Subcutaneous abdominal adipose tissue (tissue), 5 donors: ENCODE measurements at regions not wholly inside any gene's neighbourhood (a gene's known extent, or its start where the extent isn't known, plus 50 kb on each side); places are given as distances from the start of the nearest gene placed in this dataset.

ENCODE experiments used
- H3K27ac ChIP-seq: one replicate; pipeline ENCODE4 v1.7.0; 2013; ENCODE audit warnings: low read depth, mild to moderate bottlenecking, inconsistent platforms, low read length, moderate library complexity
- H3K27me3 ChIP-seq, 5 donors: one replicate each; pipeline ENCODE4 v1.7.0; 2013; ENCODE audit warnings: low read length in 5 of 5, inconsistent platforms in 1 of 5; ENCODE audit not compliant: control insufficient read depth in 5 of 5, insufficient read depth in 4 of 5
- H3K36me3 ChIP-seq, 5 donors: one replicate each; pipeline ENCODE4 v1.7.0; 2013; ENCODE audit warnings: low read length in 5 of 5; ENCODE audit not compliant: control insufficient read depth in 5 of 5, insufficient read depth in 5 of 5
- H3K4me1 ChIP-seq, 5 donors: one replicate each; pipeline ENCODE4 v1.7.0; 2013; ENCODE audit warnings: low read length in 5 of 5, mild to moderate bottlenecking in 3 of 5, moderate library complexity in 1 of 5; ENCODE audit not compliant: control insufficient read depth in 5 of 5, insufficient read depth in 5 of 5
- H3K4me3 ChIP-seq, 5 donors: one replicate each; pipeline ENCODE4 v1.7.0; 2013; ENCODE audit warnings: low read length in 5 of 5, low read depth in 1 of 5
- H3K9ac ChIP-seq, 5 donors: one replicate each; pipeline ENCODE4 v1.7.0; 2013; ENCODE audit warnings: low read length in 5 of 5, mild to moderate bottlenecking in 4 of 5, moderate library complexity in 3 of 5
- H3K9me3 ChIP-seq, 5 donors: one replicate each; pipeline ENCODE4 v1.7.0; 2013; ENCODE audit warnings: low read length in 5 of 5; ENCODE audit not compliant: control insufficient read depth in 5 of 5
- donor health status: healthy.
- donor health status: healthy.
- donor health status: healthy.
- donor health status: healthy.
- donor health status: healthy.

- no peaks in the 10 kb centered on the region for H3K27me3 ChIP-seq
- no peak overlapping the region for H3K9ac ChIP-seq
- H3K36me3 ChIP-seq, result no peaks in the 10 kb centered on the region
- H3K27ac ChIP-seq, result no peak overlapping the region
- H3K4me3 ChIP-seq, result no peak overlapping the region
- H3K9me3 ChIP-seq, result no peaks in the 10 kb centered on the region
- peaks cover 4 to 28% (median 17%) of the 10 kb centered on the region in 5 donors for H3K4me1 ChIP-seq
These were observed 169.6 kb downstream of the GASK1B start for GRCh38 chr4:158003212-158003611.

- H3K4me3 ChIP-seq, result no peak overlapping the region
- H3K4me1 ChIP-seq, result peaks cover 0 to 18% (median 14%) of the 10 kb centered on the region in 5 donors
- H3K9me3 ChIP-seq, result no peaks in the 10 kb centered on the region
- H3K27ac ChIP-seq, result no peak overlapping the region
- no peaks in the 10 kb centered on the region for H3K27me3 ChIP-seq
- H3K9ac ChIP-seq, result no peak overlapping the region
- H3K36me3 ChIP-seq, result no peaks in the 10 kb centered on the region
These were observed 170.7 kb downstream of the GASK1B start for GRCh38 chr4:158002173-158002572.

- no peaks in the 10 kb centered on the region for H3K27me3 ChIP-seq
- no peaks in the 10 kb centered on the region for H3K9me3 ChIP-seq
- H3K4me3 ChIP-seq, result no peak overlapping the region
- H3K9ac ChIP-seq, result no peak overlapping the region
- H3K36me3 ChIP-seq, result no peaks in the 10 kb centered on the region
- H3K27ac ChIP-seq, result no peak overlapping the region
- peaks cover 0 to 18% (median 14%) of the 10 kb centered on the region in 5 donors for H3K4me1 ChIP-seq
These were observed 171.1 kb downstream of the GASK1B start for GRCh38 chr4:158001756-158002155.

GRCh38 chr4:157999723-158000122 is 173.1 kb downstream of the GASK1B start:
- Histone ChIP-seq H3K27me3 (no peaks in the 10 kb centered on the region), H3K9me3 (no peaks in the 10 kb centered on the region), H3K9ac (no peak overlapping the region), H3K36me3 (no peaks in the 10 kb centered on the region), H3K4me3 (no peak overlapping the region), H3K27ac (no peak overlapping the region), H3K4me1 (peaks cover 0 to 9% (median 5%) of the 10 kb centered on the region in 5 donors)

- H3K4me1 ChIP-seq, result peaks cover 0 to 10% (median 7%) of the 10 kb centered on the region in 5 donors
- H3K27ac ChIP-seq, result no peak overlapping the region
- no peaks in the 10 kb centered on the region for H3K36me3 ChIP-seq
- H3K4me3 ChIP-seq, result no peak overlapping the region
- no peak overlapping the region for H3K9ac ChIP-seq
- no peaks in the 10 kb centered on the region for H3K9me3 ChIP-seq
- no peaks in the 10 kb centered on the region for H3K27me3 ChIP-seq
These were observed 175.5 kb downstream of the GASK1B start for GRCh38 chr4:157997296-157997695.

GRCh38 chr4:157996061-157997028 is 176.5 kb downstream of the GASK1B start:
- H3K9me3 ChIP-seq, result no peaks in the 10 kb centered on the region
- H3K27ac ChIP-seq, result no peak overlapping the region
- no peak overlapping the region for H3K9ac ChIP-seq
- H3K4me1 ChIP-seq, result peaks cover 0 to 10% (median 4%) of the 10 kb centered on the region in 5 donors
- H3K27me3 ChIP-seq, result no peaks in the 10 kb centered on the region
- no peaks in the 10 kb centered on the region for H3K36me3 ChIP-seq
- H3K4me3 ChIP-seq, result no peak overlapping the region

GRCh38 chr4:157994863-157995262 is 178.0 kb downstream of the GASK1B start:
- Histone ChIP-seq H3K4me3 (no peak overlapping the region), H3K27ac (no peak overlapping the region), H3K9ac (no peak overlapping the region)

GRCh38 chr4:157992948-157993839 is 179.6 kb downstream of the GASK1B start:
- Histone ChIP-seq H3K27ac (peak overlapping the region; percentile 95), H3K4me1 (peaks cover 0 to 10% (median 4%) of the 10 kb centered on the region in 5 donors), H3K9ac (peak overlapping the region in 1 of 5 donors; percentile 85), H3K36me3 (no peaks in the 10 kb centered on the region), H3K27me3 (no peaks in the 10 kb centered on the region), H3K9me3 (no peaks in the 10 kb centered on the region), H3K4me3 (no peak overlapping the region)

More at GRCh38 chr4:157994863-157995262, 178.0 kb downstream of the GASK1B start:
- H3K4me1 ChIP-seq, result peaks cover 0 to 10% (median 4%) of the 10 kb centered on the region in 5 donors
- no peaks in the 10 kb centered on the region for H3K9me3 ChIP-seq
- no peaks in the 10 kb centered on the region for H3K27me3 ChIP-seq
- no peaks in the 10 kb centered on the region for H3K36me3 ChIP-seq

- peak overlapping the region; percentile 65 to 88 (median 82) for H3K9ac ChIP-seq
- H3K27me3 ChIP-seq, result no peaks in the 10 kb centered on the region
- no peaks in the 10 kb centered on the region for H3K9me3 ChIP-seq
- no peaks in the 10 kb centered on the region for H3K36me3 ChIP-seq
- H3K27ac ChIP-seq, result peak overlapping the region; percentile 95
- peak overlapping the region; percentile 28 to 86 (median 60) for H3K4me3 ChIP-seq
- peaks cover 0 to 10% (median 2%) of the 10 kb centered on the region in 5 donors for H3K4me1 ChIP-seq
These were observed 180.7 kb downstream of the GASK1B start for GRCh38 chr4:157992038-157992705.
